ENCODE measurements at regions not wholly inside any gene's neighbourhood (a gene's known extent, or its start where the extent isn't known, plus 50 kb on each side); places are given as distances from the start of the nearest gene placed in this dataset.

DNA sequence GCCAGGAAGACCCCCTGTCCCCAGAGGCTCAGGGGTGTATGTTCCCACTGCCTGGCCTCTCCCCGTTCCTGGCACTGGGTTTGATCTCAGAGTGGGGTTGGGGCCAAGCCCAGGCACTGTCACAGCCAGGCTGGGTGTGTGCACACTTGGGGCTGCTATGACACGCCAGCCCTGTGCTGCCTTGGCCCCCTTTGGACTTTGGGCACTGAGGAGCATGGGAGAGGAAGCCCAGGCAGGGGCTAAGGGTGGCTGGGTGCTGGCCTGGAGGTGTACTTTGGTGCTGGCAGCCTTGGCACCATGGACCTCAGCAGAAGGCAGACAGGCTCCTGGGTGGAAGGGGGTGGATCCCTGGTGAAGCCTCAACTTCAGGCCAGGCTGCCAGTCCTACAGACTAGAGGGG, 223.6 kb upstream of the ISL1 start:
- DNase-seq (ENCODE audit: low read depth, low spot score) (no peak), FAIRE-seq (no peak)
- ChIA-PET CTCF (no interaction called here), POLR2A (no interaction called here)
- no peaks in the 10 kb centered on the region for H3K9me3 ChIP-seq (replicated peaks; ENCODE audit: control insufficient read depth, insufficient read depth, low read length)
- H4K20me1 ChIP-seq (replicated peaks; ENCODE audit: control insufficient read depth, extremely low read depth, insufficient read depth, low read length), result no peaks in the 10 kb centered on the region
- no peaks in the 10 kb centered on the region for H3K36me3 ChIP-seq (ENCODE audit: control insufficient read depth in 2 of 2, extremely low read depth in 1 of 2, insufficient read depth in 2 of 2, low read length in 2 of 2)
- H2AFZ ChIP-seq (ENCODE audit: low read depth, low read length), result no peak overlapping the region
- intact Hi-C loops (cut with micrococcal nuclease), result no loop called here
- H3K9ac ChIP-seq (replicated peaks; ENCODE audit: extremely low read depth, insufficient read depth, low read length), result no peak overlapping the region
- no peaks in the 10 kb centered on the region for H3K4me1 ChIP-seq (ENCODE audit: control insufficient read depth, extremely low read depth, insufficient read depth, low read length)
- no peaks in the 10 kb centered on the region for H3K79me2 ChIP-seq (ENCODE audit: control insufficient read depth, insufficient read depth, low read length)
- H3K27ac ChIP-seq (ENCODE audit: insufficient read depth, low read depth, low read length), result no peak overlapping the region
- dilution Hi-C loops (cut with MboI; ENCODE audit: extremely low pct_ligation_motif_present, low sequenced_read_pairs), result no loop called here
- no peak for TF ChIP-seq GATA2 (IDR thresholded peaks at IDR 0.05; ENCODE audit: insufficient read depth, insufficient read length, low read depth, low read length)
- TF ChIP-seq POLR2AphosphoS5 (IDR thresholded peaks at IDR 0.05; ENCODE audit: insufficient read depth, low read depth, low read length), result no peak
- no peak for TF ChIP-seq JUN (IDR thresholded peaks at IDR 0.05; ENCODE audit: borderline replicate concordance, insufficient read depth, insufficient read length, low read depth)
- TF ChIP-seq EZH2 (IDR thresholded peaks at IDR 0.05; ENCODE audit: borderline replicate concordance, low read depth, low read length, severe bottlenecking), result no peak
- TF ChIP-seq FOS (IDR thresholded peaks at IDR 0.05; ENCODE audit: borderline replicate concordance, insufficient read depth, low read length), result no peak
- TF ChIP-seq, protein P1, sequence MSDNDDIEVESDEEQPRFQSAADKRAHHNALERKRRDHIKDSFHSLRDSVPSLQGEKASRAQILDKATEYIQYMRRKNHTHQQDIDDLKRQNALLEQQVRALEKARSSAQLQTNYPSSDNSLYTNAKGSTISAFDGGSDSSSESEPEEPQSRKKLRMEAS (IDR thresholded peaks at IDR 0.05; ENCODE audit: insufficient read depth, insufficient read length), result no peak
- no peak for TF ChIP-seq POLR2A (IDR thresholded peaks at IDR 0.05; ENCODE audit: low read depth, low read length)
- no peak for TF ChIP-seq MYC (IDR thresholded peaks at IDR 0.05; ENCODE audit: low read depth, low read length)
- no TSS peak for BruUV-seq (replicated peaks)
- no peak overlapping the region for H3K4me3 ChIP-seq (replicated peaks in 1 of 3; ENCODE audit: insufficient read depth in 1 of 3, low read depth in 1 of 3, low read length in 3 of 3)
- no peaks in the 10 kb centered on the region for H3K9me1 ChIP-seq (replicated peaks; ENCODE audit: control insufficient read depth, extremely low read depth, insufficient read depth, low read length)
- no peaks in the 10 kb centered on the region for H3K27me3 ChIP-seq (ENCODE audit: control insufficient read depth in 2 of 2, insufficient read depth in 2 of 2, low read length in 2 of 2)
- H3K4me2 ChIP-seq (ENCODE audit: insufficient read depth, low read length), result no peak overlapping the region

DNA sequence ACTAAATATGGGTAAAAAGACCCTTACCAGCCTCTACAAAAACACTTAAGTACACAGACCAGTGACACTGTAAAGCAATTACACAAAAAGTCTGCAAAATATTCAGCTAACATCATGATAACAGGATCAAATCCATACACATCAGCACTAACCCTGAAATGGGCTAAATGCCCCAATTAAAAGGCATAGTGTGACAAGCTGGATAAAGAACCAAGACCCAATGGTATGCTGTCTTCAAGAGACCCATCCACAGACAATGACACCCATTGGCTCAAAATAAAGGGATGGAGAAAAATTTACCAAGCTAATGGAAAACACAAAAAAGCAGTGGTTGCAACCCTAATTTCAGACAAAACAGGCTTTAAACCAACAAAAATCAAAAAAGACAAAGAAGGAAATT, 221.0 kb upstream of the ISL1 start:
- FAIRE-seq, result no peak

More for the DNA sequence above, 221.0 kb upstream of the ISL1 start:
- Histone ChIP-seq H3K9me1 (replicated peaks; ENCODE audit: control insufficient read depth, extremely low read depth, insufficient read depth, low read length) (no peaks in the 10 kb centered on the region), H3K79me2 (ENCODE audit: control insufficient read depth, insufficient read depth, low read length) (no peaks in the 10 kb centered on the region), H3K4me1 (ENCODE audit: control insufficient read depth, extremely low read depth, insufficient read depth, low read length) (no peaks in the 10 kb centered on the region), H3K27ac (ENCODE audit: insufficient read depth, low read depth, low read length) (no peak overlapping the region), H3K36me3 (ENCODE audit: control insufficient read depth in 2 of 2, extremely low read depth in 1 of 2, insufficient read depth in 2 of 2, low read length in 2 of 2) (no peaks in the 10 kb centered on the region), H3K9me3 (replicated peaks; ENCODE audit: control insufficient read depth, insufficient read depth, low read length) (peaks cover 2% of the 10 kb centered on the region), H2AFZ (ENCODE audit: low read depth, low read length) (no peak overlapping the region), H4K20me1 (replicated peaks; ENCODE audit: control insufficient read depth, extremely low read depth, insufficient read depth, low read length) (no peaks in the 10 kb centered on the region), H3K4me2 (ENCODE audit: insufficient read depth, low read length) (no peak overlapping the region), H3K9ac (replicated peaks; ENCODE audit: extremely low read depth, insufficient read depth, low read length) (no peak overlapping the region), H3K27me3 (ENCODE audit: control insufficient read depth in 2 of 2, insufficient read depth in 2 of 2, low read length in 2 of 2) (no peaks in the 10 kb centered on the region), H3K4me3 (replicated peaks in 1 of 3; ENCODE audit: insufficient read depth in 1 of 3, low read depth in 1 of 3, low read length in 3 of 3) (no peak overlapping the region)
- intact Hi-C loops (cut with micrococcal nuclease), result no loop called here
- ChIA-PET CTCF (no interaction called here), POLR2A (no interaction called here)
- BruUV-seq (replicated peaks), result no TSS peak
- no peak for DNase-seq (ENCODE audit: low read depth, low spot score)
- TF ChIP-seq MYC (IDR thresholded peaks at IDR 0.05; ENCODE audit: low read depth, low read length) (no peak), GATA2 (IDR thresholded peaks at IDR 0.05; ENCODE audit: insufficient read depth, insufficient read length, low read depth, low read length) (no peak), JUN (IDR thresholded peaks at IDR 0.05; ENCODE audit: borderline replicate concordance, insufficient read depth, insufficient read length, low read depth) (no peak), EZH2 (IDR thresholded peaks at IDR 0.05; ENCODE audit: borderline replicate concordance, low read depth, low read length, severe bottlenecking) (no peak), FOS (IDR thresholded peaks at IDR 0.05; ENCODE audit: borderline replicate concordance, insufficient read depth, low read length) (no peak), POLR2AphosphoS5 (IDR thresholded peaks at IDR 0.05; ENCODE audit: insufficient read depth, low read depth, low read length) (no peak), POLR2A (IDR thresholded peaks at IDR 0.05; ENCODE audit: low read depth, low read length) (no peak)
- TF ChIP-seq, protein P1 (IDR thresholded peaks at IDR 0.05; ENCODE audit: insufficient read depth, insufficient read length), result no peak
- TF ChIP-seq, protein P2, sequence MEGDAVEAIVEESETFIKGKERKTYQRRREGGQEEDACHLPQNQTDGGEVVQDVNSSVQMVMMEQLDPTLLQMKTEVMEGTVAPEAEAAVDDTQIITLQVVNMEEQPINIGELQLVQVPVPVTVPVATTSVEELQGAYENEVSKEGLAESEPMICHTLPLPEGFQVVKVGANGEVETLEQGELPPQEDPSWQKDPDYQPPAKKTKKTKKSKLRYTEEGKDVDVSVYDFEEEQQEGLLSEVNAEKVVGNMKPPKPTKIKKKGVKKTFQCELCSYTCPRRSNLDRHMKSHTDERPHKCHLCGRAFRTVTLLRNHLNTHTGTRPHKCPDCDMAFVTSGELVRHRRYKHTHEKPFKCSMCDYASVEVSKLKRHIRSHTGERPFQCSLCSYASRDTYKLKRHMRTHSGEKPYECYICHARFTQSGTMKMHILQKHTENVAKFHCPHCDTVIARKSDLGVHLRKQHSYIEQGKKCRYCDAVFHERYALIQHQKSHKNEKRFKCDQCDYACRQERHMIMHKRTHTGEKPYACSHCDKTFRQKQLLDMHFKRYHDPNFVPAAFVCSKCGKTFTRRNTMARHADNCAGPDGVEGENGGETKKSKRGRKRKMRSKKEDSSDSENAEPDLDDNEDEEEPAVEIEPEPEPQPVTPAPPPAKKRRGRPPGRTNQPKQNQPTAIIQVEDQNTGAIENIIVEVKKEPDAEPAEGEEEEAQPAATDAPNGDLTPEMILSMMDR (IDR thresholded peaks at IDR 0.05; ENCODE audit: extremely low read depth in 1 of 2, insufficient read depth in 1 of 2, low read depth in 1 of 2, low read length in 2 of 2), result no peak
- dilution Hi-C loops (cut with MboI; ENCODE audit: extremely low pct_ligation_motif_present, low sequenced_read_pairs), result no loop called here

All from endothelial cell of umbilical vein (primary cell).